ENCODE measurements at regions not wholly inside any gene's neighbourhood (a gene's known extent, or its start where the extent isn't known, plus 50 kb on each side); places are given as distances from the start of the nearest gene placed in this dataset.

DNA sequence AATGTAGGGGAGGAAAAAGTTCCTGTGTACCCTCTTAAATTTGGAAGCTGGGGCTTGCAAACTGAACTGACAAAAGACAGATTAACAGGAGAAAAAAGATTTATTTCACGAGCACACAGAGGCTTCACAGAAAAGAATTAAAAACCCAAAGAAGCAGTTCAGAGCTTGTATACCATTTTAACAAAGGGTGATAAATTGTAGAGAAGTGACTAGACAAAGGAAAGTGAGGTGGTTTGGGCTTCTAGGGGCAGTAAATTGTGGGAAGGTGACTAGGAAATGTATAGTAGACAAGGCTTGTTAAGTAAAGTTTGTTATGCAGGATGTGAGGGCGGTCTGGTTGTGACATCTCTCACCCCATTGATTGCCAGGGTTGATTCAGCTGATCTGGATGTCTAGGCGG, 53.5 kb upstream of the ZDBF2 start:
- TF ChIP-seq JUND (IDR thresholded peaks at IDR 0.05; ENCODE audit: low read depth, low read length) (no peak), SMC3 (IDR thresholded peaks at IDR 0.05; ENCODE audit: borderline replicate concordance, low read length) (no peak)
